Kidney (tissue), 13 donors: ENCODE measurements at regions not wholly inside any gene's neighbourhood (a gene's known extent, or its start where the extent isn't known, plus 50 kb on each side); places are given as distances from the start of the nearest gene placed in this dataset.
"Not testable (repeated sequence)": the region's sequence is repeated elsewhere in the genome, so short reads cannot be mapped to it uniquely, and the experiment has no call there.

Experiments
- DNase-seq, 5 donors: peaks; one replicate each; pipeline ENCODE4 v3.0.0-alpha.2; 2013 to 2020
- FAIRE-seq: peaks from 2 replicates; lab custom pipeline; 2012; peaks lifted over from hg19 to GRCh38; lab: Jason Lieb, UNC
- H3K27ac ChIP-seq, 2 donors: one replicate each; pipeline ENCODE4 v1.7.0; 2013; ENCODE audit warnings: low read depth in 2 of 2, low read length in 2 of 2, inconsistent platforms in 1 of 2
- H3K27me3 ChIP-seq: one replicate; pipeline ENCODE4 v1.7.1; 2013; ENCODE audit warnings: low read length, inconsistent platforms; ENCODE audit not compliant: control insufficient read depth, insufficient read depth
- H3K36me3 ChIP-seq, 3 donors: one replicate each; pipeline versions ENCODE4 v1.7.0 to v1.7.1; 2013; ENCODE audit warnings: low read length in 3 of 3, control low read depth in 1 of 3, inconsistent platforms in 1 of 3; ENCODE audit not compliant: insufficient read depth in 3 of 3, control insufficient read depth in 2 of 3
- H3K4me1 ChIP-seq, 3 donors: one replicate each; pipeline versions ENCODE4 v1.7.0 to v1.7.1; 2013; ENCODE audit warnings: low read length in 3 of 3, inconsistent platforms in 1 of 3, low read depth in 1 of 3; ENCODE audit not compliant: control insufficient read depth in 2 of 3, insufficient read depth in 2 of 3
- H3K4me3 ChIP-seq, 3 donors: one replicate each; pipeline versions ENCODE4 v1.7.0 to v1.8.1; 2013; ENCODE audit warnings: low read length in 3 of 3, control low read depth in 1 of 3, inconsistent platforms in 1 of 3
- H3K9ac ChIP-seq, 3 donors: one replicate each; pipeline versions ENCODE4 v1.7.0 to v1.7.1; 2013; ENCODE audit warnings: low read length in 3 of 3, control low read depth in 1 of 3, inconsistent platforms in 1 of 3
- H3K9me3 ChIP-seq, 3 donors: one replicate each; pipeline versions ENCODE4 v1.7.0 to v1.7.1; 2013; ENCODE audit warnings: low read length in 3 of 3, control low read depth in 1 of 3, inconsistent platforms in 1 of 3; ENCODE audit not compliant: control insufficient read depth in 2 of 3, insufficient read depth in 1 of 3
- intact Hi-C: fragments of 100-400 bp; cut with DNase I; formaldehyde crosslinking; loops from one replicate; pipeline ENCODE4 v1.11.1; 2022
- TF ChIP-seq, protein P1 (sequence below): IDR thresholded peaks from 3 replicates; pipeline ENCODE4 v1.5.1; 2012; ENCODE audit warnings: mild to moderate bottlenecking, moderate library complexity, borderline replicate concordance; ENCODE audit not compliant: insufficient read depth; ENCODE audit errors: extremely low read depth
- donor health status: control.
- donor health status: control.
- donor health status: control.
- donor health status: control.
- donor health status: control.
- donor health status: DM: yes; HTN: yes; CAD: no.
- donor health status: Normal renal cell carcinoma (clear cell type).

DNA sequence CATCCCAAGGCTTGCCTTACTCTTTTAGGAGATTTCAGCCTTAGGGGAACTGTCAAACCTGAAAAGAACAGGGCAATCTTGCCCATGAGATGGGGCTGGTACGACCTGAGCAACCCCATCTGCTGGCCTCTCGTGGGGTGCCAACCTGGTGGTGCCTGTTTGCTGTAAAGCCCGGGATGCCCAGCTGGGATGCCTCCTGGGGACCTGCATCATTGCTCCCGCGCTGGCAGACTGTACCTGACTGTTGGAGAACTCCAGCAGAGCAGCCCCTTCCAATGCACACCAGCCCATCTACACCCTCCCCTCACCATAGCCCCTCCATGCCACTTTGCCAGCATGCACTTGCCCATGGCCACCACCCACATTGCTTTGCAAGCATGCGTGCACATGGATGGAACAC, 335.7 kb downstream of the RPS29 start:
- Histone ChIP-seq H3K9ac (no peak overlapping the region), H3K4me3 (no peak overlapping the region), H3K36me3 (no peaks in the 10 kb centered on the region), H3K27me3 (no peaks in the 10 kb centered on the region), H3K27ac (no peak overlapping the region), H3K9me3 (no peaks in the 10 kb centered on the region), H3K4me1 (no peaks in the 10 kb centered on the region)
- FAIRE-seq (no peak), DNase-seq (no peak)
- TF ChIP-seq, protein P1, sequence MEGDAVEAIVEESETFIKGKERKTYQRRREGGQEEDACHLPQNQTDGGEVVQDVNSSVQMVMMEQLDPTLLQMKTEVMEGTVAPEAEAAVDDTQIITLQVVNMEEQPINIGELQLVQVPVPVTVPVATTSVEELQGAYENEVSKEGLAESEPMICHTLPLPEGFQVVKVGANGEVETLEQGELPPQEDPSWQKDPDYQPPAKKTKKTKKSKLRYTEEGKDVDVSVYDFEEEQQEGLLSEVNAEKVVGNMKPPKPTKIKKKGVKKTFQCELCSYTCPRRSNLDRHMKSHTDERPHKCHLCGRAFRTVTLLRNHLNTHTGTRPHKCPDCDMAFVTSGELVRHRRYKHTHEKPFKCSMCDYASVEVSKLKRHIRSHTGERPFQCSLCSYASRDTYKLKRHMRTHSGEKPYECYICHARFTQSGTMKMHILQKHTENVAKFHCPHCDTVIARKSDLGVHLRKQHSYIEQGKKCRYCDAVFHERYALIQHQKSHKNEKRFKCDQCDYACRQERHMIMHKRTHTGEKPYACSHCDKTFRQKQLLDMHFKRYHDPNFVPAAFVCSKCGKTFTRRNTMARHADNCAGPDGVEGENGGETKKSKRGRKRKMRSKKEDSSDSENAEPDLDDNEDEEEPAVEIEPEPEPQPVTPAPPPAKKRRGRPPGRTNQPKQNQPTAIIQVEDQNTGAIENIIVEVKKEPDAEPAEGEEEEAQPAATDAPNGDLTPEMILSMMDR = no peak
- intact Hi-C loops = no loop called here

DNA sequence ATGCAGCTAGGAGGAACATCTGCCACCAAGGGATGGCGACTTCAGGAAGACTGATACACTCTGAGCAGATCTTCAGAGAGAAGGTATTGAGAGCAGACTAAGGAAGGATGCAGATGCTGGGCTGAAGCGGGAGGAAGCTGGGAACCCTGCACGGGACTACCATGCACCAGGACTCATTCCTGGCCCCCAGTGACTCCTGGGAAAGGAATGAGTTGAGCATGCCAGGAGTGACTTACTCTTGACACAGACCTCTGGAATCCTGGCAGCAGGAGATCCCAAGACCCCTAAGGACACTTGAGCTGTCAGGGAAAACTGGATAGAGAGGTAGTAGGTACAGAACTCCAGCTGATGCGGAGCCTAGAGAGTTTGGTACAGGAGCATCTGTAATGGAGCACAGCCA, 336.1 kb downstream of the RPS29 start:
- no peak for FAIRE-seq
- H3K27ac ChIP-seq = no peak overlapping the region
- TF ChIP-seq, protein P1 = no peak
- no peak overlapping the region for H3K9ac ChIP-seq
- H3K4me3 ChIP-seq = no peak overlapping the region
- no peaks in the 10 kb centered on the region for H3K27me3 ChIP-seq
- no peaks in the 10 kb centered on the region for H3K36me3 ChIP-seq
- H3K9me3 ChIP-seq = no peaks in the 10 kb centered on the region
- no peak for DNase-seq
- intact Hi-C loops = no loop called here
- H3K4me1 ChIP-seq = no peaks in the 10 kb centered on the region

DNA sequence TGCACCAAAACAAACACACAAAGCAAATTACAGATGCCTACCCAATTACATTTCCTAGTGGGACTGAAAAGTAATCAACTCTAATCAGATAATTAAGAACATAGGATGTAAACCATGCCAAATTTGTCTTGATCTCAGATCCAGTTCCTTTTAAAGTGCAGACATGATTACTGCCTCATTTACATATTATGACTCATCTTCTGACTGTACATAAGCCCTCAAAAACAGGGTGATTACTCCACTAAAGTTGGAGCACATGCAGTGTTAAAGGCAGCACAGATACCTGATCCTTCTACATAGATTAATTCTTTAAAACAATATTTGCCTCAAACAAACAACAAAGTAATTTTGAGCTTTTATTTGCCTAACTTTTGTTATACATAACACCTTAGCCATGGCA, 337.2 kb downstream of the RPS29 start:
- TF ChIP-seq, protein P1 = no peak
- intact Hi-C loops = no loop called here
- H3K9me3 ChIP-seq = no peaks in the 10 kb centered on the region
- H3K4me1 ChIP-seq = no peaks in the 10 kb centered on the region
- DNase-seq (no peak), FAIRE-seq (no peak)
- H3K27ac ChIP-seq = no peak overlapping the region
- H3K27me3 ChIP-seq = no peaks in the 10 kb centered on the region
- no peaks in the 10 kb centered on the region for H3K36me3 ChIP-seq
- no peak overlapping the region for H3K9ac ChIP-seq
- H3K4me3 ChIP-seq = no peak overlapping the region

DNA sequence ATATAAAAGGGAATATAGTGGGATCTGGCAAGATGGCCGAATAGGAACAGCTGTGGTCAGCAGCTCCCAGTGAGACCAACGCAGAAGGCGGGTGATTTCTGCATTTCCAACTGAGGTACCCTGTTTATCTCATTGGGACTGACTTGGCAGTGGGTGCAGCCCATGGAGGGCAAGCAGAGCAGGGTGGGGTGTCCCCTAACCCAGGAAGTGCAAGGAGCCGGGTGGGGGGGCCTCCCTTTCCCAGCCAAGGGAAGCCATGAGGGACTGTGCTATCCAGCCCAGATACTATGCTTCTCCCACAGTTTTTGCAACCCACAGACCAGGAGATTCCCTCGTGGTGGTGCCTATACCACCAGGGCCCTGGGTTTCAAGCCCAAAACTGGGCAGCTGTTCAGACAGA, 342.4 kb downstream of the RPS29 start:
- DNase-seq, H3K36me3 ChIP-seq, H3K9me3 ChIP-seq, H3K9ac ChIP-seq, FAIRE-seq, H3K4me1 ChIP-seq, H3K27ac ChIP-seq, intact Hi-C loops, H3K27me3 ChIP-seq, H3K4me3 ChIP-seq: not testable (repeated sequence)
